ENCODE measurements at regions not wholly inside any gene's neighbourhood (a gene's known extent, or its start where the extent isn't known, plus 50 kb on each side); places are given as distances from the start of the nearest gene placed in this dataset.

DNA sequence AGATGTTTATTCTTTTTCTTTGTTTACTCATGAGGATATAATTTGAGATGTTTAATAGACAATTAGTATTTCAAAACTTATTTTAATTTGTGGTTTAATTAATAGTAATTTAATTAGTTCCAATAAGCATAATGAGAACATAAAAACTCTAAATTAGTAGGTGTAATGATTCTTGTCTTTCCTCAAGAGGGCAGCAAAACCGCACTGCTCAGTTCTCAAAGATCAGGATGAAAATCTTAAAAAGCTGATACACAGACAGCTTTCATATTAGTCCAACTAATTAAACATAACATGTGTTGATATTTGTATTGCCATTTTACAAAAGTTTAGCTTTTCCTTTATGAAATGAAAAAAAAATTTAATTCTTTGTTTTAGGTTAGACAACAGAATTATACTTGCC, 106.7 kb upstream of the C21orf91 start:
- H3K79me2 ChIP-seq (ENCODE audit: insufficient read depth, low read length) = no peaks in the 10 kb centered on the region
- no peak overlapping the region for H3K4me3 ChIP-seq (ENCODE audit: low read length, poor library complexity, severe bottlenecking)
- H3K9me3 ChIP-seq (ENCODE audit: insufficient read depth, low read depth, low read length) = peaks cover 3% of the 10 kb centered on the region; the same call in 1 of the 2 replicates
- H4K20me1 ChIP-seq (ENCODE audit: insufficient read depth, low read length, poor library complexity, severe bottlenecking) = no peaks in the 10 kb centered on the region
- TF ChIP-seq, protein P1, sequence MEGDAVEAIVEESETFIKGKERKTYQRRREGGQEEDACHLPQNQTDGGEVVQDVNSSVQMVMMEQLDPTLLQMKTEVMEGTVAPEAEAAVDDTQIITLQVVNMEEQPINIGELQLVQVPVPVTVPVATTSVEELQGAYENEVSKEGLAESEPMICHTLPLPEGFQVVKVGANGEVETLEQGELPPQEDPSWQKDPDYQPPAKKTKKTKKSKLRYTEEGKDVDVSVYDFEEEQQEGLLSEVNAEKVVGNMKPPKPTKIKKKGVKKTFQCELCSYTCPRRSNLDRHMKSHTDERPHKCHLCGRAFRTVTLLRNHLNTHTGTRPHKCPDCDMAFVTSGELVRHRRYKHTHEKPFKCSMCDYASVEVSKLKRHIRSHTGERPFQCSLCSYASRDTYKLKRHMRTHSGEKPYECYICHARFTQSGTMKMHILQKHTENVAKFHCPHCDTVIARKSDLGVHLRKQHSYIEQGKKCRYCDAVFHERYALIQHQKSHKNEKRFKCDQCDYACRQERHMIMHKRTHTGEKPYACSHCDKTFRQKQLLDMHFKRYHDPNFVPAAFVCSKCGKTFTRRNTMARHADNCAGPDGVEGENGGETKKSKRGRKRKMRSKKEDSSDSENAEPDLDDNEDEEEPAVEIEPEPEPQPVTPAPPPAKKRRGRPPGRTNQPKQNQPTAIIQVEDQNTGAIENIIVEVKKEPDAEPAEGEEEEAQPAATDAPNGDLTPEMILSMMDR (conservative IDR thresholded peaks at IDR 0.05; ENCODE audit: low read length) = peak; percentile 71
- no peak for TF ChIP-seq EZH2phosphoT487 (IDR thresholded peaks at IDR 0.05; ENCODE audit: borderline replicate concordance)
- H3K4me1 ChIP-seq (ENCODE audit: insufficient read depth, low read length, poor library complexity, severe bottlenecking) = peaks cover 3% of the 10 kb centered on the region
- no peaks in the 10 kb centered on the region for H3K27me3 ChIP-seq (ENCODE audit: insufficient read depth, low read length, poor library complexity, severe bottlenecking)
- no peak overlapping the region for H3K9ac ChIP-seq (ENCODE audit: low read depth, low read length, poor library complexity, severe bottlenecking)
- no peaks in the 10 kb centered on the region for H3F3A ChIP-seq (ENCODE audit: low read depth)
- H3K9me2 ChIP-seq (replicated peaks; ENCODE audit: low read depth, low read length) = no peaks in the 10 kb centered on the region
- H3K4me2 ChIP-seq (ENCODE audit: low read depth, low read length, poor library complexity, severe bottlenecking) = no peak overlapping the region
- H3K36me3 ChIP-seq (ENCODE audit: insufficient read depth, low read length) = no peaks in the 10 kb centered on the region
- no peak overlapping the region for H2AFZ ChIP-seq (ENCODE audit: low read length)

DNA sequence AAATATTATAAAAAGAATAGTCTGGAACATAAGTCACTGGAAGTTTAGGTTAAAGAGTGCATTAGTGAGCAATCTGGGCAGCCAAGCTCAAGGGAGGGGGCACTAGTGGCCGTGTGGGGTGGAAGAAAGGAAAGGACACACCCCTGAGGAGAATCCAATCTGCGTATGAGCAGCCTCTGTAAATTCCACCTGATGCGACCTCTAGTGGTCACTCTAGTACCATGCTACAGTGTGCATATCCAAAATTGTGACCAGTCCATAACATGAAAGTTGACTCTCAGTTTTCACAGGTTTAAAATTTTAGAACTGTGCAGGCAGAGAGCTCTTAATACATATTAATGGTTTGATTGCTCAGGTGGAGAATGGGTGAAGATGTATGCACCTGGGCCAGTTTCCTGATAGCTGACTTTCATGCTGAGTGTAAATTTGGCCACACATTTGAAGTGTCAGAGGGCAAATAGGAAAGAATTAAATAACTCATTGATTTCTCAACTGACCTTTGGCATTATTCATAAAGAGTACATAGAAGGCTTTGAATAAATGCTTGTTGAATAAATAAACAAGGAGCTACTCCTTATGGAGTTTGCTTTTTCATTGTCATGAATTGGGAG, 105.9 kb upstream of the C21orf91 start:
- Histone ChIP-seq H3K27me3 (ENCODE audit: insufficient read depth, low read length, poor library complexity, severe bottlenecking) (no peaks in the 10 kb centered on the region), H3K9me2 (replicated peaks; ENCODE audit: low read depth, low read length) (no peaks in the 10 kb centered on the region), H4K20me1 (ENCODE audit: insufficient read depth, low read length, poor library complexity, severe bottlenecking) (no peaks in the 10 kb centered on the region), H2AFZ (ENCODE audit: low read length) (no peak overlapping the region), H3K36me3 (ENCODE audit: insufficient read depth, low read length) (no peaks in the 10 kb centered on the region), H3K4me1 (ENCODE audit: insufficient read depth, low read length, poor library complexity, severe bottlenecking) (peaks cover 3% of the 10 kb centered on the region), H3F3A (ENCODE audit: low read depth) (no peaks in the 10 kb centered on the region), H3K9me3 (ENCODE audit: insufficient read depth, low read depth, low read length) (peaks cover 9% of the 10 kb centered on the region; the same call in 1 of the 2 replicates), H3K4me2 (ENCODE audit: low read depth, low read length, poor library complexity, severe bottlenecking) (no peak overlapping the region), H3K4me3 (ENCODE audit: low read length, poor library complexity, severe bottlenecking) (no peak overlapping the region), H3K9ac (ENCODE audit: low read depth, low read length, poor library complexity, severe bottlenecking) (no peak overlapping the region), H3K79me2 (ENCODE audit: insufficient read depth, low read length) (no peaks in the 10 kb centered on the region)
- TF ChIP-seq, protein P1 (conservative IDR thresholded peaks at IDR 0.05; ENCODE audit: low read length) = peak; percentile 93
- TF ChIP-seq EZH2phosphoT487 (IDR thresholded peaks at IDR 0.05; ENCODE audit: borderline replicate concordance) = no peak

DNA sequence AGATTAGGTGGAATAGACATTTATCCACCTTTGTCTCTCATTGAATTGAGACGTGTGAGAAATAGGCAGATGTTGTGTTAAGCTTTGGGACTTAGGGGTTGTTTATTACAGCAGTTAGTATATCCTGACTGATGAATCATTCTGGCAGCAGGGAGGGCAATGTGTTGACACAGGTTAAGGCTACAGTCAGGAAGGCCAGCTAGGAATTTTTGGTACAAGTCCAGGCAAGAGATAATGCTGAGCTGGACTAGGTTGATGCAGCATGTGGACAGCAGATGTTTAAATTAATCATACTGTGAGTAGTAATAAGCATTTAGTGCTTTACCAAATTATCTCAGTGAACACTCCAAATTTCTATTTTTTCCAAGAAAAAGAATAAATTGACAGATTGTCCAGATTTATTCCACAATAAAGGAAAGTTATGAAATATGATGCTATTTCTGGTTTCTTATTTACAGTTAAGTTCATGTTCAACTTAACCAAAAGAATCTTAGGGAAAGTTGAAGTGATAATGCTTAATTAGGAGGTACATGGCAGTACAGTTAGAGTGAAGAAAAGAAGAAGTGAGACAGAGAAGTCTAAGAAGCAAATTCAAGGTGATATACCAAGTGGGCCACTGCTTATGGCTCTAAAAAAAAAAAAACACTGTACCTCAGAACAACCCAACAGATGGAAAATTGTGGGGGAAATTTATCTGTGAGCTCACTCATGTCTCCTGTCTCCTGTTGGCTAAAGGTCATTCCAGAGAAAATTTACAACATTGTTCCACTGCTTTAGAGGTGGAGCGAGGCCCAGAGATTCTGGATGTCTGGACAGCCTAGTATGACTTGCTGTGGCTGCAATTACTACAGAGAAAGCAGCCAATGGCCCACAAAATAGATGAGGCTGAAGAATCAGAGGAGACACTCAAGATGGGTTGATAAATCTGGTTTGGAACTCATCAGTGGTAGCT, 102.7 kb upstream of the C21orf91 start:
- TF ChIP-seq, protein P1 (conservative IDR thresholded peaks at IDR 0.05; ENCODE audit: low read length) = no peak
- no peak for TF ChIP-seq EZH2phosphoT487 (IDR thresholded peaks at IDR 0.05; ENCODE audit: borderline replicate concordance)
- no peak overlapping the region for H3K4me2 ChIP-seq (ENCODE audit: low read depth, low read length, poor library complexity, severe bottlenecking)
- H3F3A ChIP-seq (ENCODE audit: low read depth) = no peaks in the 10 kb centered on the region
- H3K79me2 ChIP-seq (ENCODE audit: insufficient read depth, low read length) = no peaks in the 10 kb centered on the region
- no peaks in the 10 kb centered on the region for H3K9me2 ChIP-seq (replicated peaks; ENCODE audit: low read depth, low read length)
- no peaks in the 10 kb centered on the region for H4K20me1 ChIP-seq (ENCODE audit: insufficient read depth, low read length, poor library complexity, severe bottlenecking)
- no peaks in the 10 kb centered on the region for H3K27me3 ChIP-seq (ENCODE audit: insufficient read depth, low read length, poor library complexity, severe bottlenecking)
- H3K36me3 ChIP-seq (ENCODE audit: insufficient read depth, low read length) = no peaks in the 10 kb centered on the region
- H2AFZ ChIP-seq (ENCODE audit: low read length) = no peak overlapping the region
- peaks cover 3% of the 10 kb centered on the region for H3K4me1 ChIP-seq (ENCODE audit: insufficient read depth, low read length, poor library complexity, severe bottlenecking)
- H3K9ac ChIP-seq (ENCODE audit: low read depth, low read length, poor library complexity, severe bottlenecking) = no peak overlapping the region
- no peak overlapping the region for H3K4me3 ChIP-seq (ENCODE audit: low read length, poor library complexity, severe bottlenecking)
- peaks cover 9% of the 10 kb centered on the region; the same call in 1 of the 2 replicates for H3K9me3 ChIP-seq (ENCODE audit: insufficient read depth, low read depth, low read length)

Data from Loucy (cell line).